CD8-positive, alpha-beta memory T cell (primary cell): ENCODE measurements at regions not wholly inside any gene's neighbourhood (a gene's known extent, or its start where the extent isn't known, plus 50 kb on each side); places are given as distances from the start of the nearest gene placed in this dataset.

ENCODE experiments used
- CTCF ChIA-PET: fragments of 350-600 bp; sonication (Branson Sonifier 250); formaldehyde crosslinking; loops from one replicate; lab custom pipeline; 2021; ENCODE audit warnings: antibody characterized with exemption; lab: Charles Lee
- POLR2A ChIA-PET: fragments of 350-600 bp; sonication (Branson Sonifier 250); formaldehyde crosslinking; loops from one replicate; lab custom pipeline; 2021; ENCODE audit warnings: antibody characterized with exemption; lab: Charles Lee
- DNase-seq, 5 donors: peaks; one replicate each; pipeline versions ENCODE4 v3.0.0 to v3.0.0-alpha.2; 2020 to 2022; ENCODE audit warnings: mixed read lengths in 1 of 5
- H3K27ac ChIP-seq: one replicate; pipeline ENCODE4 v1.7.0; 2013; ENCODE audit warnings: low read depth, mild to moderate bottlenecking, low read length, moderate library complexity
- H3K27me3 ChIP-seq: 2 replicates; pipeline ENCODE4 v1.7.0; 2013; ENCODE audit warnings: low read length, mild to moderate bottlenecking; ENCODE audit not compliant: insufficient read depth, poor library complexity, severe bottlenecking
- H3K36me3 ChIP-seq: 2 replicates; pipeline ENCODE4 v1.7.0; 2013; ENCODE audit warnings: mild to moderate bottlenecking, low read length, moderate library complexity; ENCODE audit not compliant: insufficient read depth
- H3K4me1 ChIP-seq: 2 replicates; pipeline ENCODE4 v1.7.0; 2013; ENCODE audit warnings: mild to moderate bottlenecking, low read length, moderate library complexity; ENCODE audit not compliant: insufficient read depth
- H3K4me3 ChIP-seq: 2 replicates; pipeline ENCODE4 v1.7.0; 2013; ENCODE audit warnings: mild to moderate bottlenecking, low read length
- H3K9me3 ChIP-seq: 2 replicates; pipeline ENCODE4 v1.7.0; 2013; ENCODE audit warnings: mild to moderate bottlenecking, low read length
- H3K27ac Mint-ChIP-seq, 8 donors: one replicate each; pipeline ENCODE4 v1.8.0; 2020 to 2021; ENCODE audit warnings: mixed read lengths in 8 of 8, mild to moderate bottlenecking in 6 of 8, inconsistent platforms in 3 of 8, moderate library complexity in 3 of 8
- H3K27me3 Mint-ChIP-seq, 2 donors: one replicate each; pipeline ENCODE4 v1.8.0; 2020 to 2021; ENCODE audit warnings: mixed read lengths in 2 of 2, mild to moderate bottlenecking in 1 of 2, moderate library complexity in 1 of 2
- H3K36me3 Mint-ChIP-seq, 3 donors: one replicate each; pipeline ENCODE4 v1.8.0; 2020 to 2021; ENCODE audit warnings: mixed read lengths in 3 of 3, inconsistent platforms in 1 of 3, mild to moderate bottlenecking in 1 of 3
- H3K4me1 Mint-ChIP-seq, 3 donors: one replicate each; pipeline ENCODE4 v1.8.0; 2020 to 2021; ENCODE audit warnings: mixed read lengths in 3 of 3, inconsistent platforms in 1 of 3, mild to moderate bottlenecking in 1 of 3
- H3K4me3 Mint-ChIP-seq, 7 donors: one replicate each; pipeline ENCODE4 v1.8.0; 2020 to 2021; ENCODE audit warnings: mixed read lengths in 7 of 7, mild to moderate bottlenecking in 6 of 7, moderate library complexity in 4 of 7, inconsistent platforms in 2 of 7
- H3K9me3 Mint-ChIP-seq, 5 donors: one replicate each; pipeline ENCODE4 v1.8.0; 2020 to 2022; ENCODE audit warnings: mixed read lengths in 5 of 5, mild to moderate bottlenecking in 3 of 5, moderate library complexity in 2 of 5, inconsistent platforms in 1 of 5

DNA sequence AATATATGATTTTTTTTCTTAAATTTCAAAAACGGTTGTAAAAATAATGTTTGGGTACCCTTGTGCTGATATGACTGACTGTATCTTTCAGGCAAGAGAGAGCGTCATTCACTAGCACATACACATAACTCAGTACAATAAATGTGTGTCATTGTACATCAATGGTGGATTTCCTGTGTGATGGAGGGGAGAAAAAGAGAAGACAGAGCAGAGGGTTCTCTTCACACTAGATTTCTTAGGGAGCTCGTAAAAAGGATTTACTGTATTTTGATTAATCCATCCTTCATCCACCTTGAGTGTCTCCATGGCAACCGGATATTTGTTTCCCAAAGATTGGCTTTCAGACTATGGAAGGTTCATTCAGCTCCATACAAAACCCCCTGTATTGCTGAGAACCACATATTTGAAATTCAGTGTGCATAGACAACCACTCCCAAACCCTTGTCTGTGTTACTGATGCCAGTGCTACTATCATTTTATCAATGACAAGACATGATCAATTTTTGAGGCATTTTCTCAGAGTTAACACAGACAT lies 150.6 kb downstream of the AKR1D1 start:
- no peaks in the 10 kb centered on the region for H3K4me1 Mint-ChIP-seq

DNA sequence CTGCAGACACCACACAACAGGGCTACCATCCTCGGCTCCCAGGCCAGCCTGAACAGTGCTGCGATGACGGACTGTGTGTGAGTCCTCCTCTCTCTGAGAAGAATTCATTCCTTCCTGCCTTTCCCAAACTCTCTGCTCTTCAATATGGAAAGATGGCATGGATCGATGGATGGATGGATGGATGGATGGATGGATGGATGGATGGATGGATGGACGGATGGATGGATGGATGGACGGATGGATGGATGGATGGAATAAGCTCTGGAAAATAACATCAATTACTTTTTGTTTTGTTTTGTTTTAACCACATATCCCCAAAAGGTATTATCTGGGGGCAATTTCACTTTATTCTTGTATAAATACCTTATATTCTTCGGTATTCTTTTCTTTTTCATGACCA lies 151.9 kb downstream of the AKR1D1 start:
- POLR2A ChIA-PET: no interaction called here
- H3K36me3 ChIP-seq: no peaks in the 10 kb centered on the region
- no peak for DNase-seq
- H3K27ac Mint-ChIP-seq: no peak overlapping the region
- H3K4me3 ChIP-seq: no peak overlapping the region
- H3K4me3 Mint-ChIP-seq: no peak overlapping the region
- H3K27ac ChIP-seq: no peak overlapping the region
- CTCF ChIA-PET: no interaction called here
- no peaks in the 10 kb centered on the region for H3K36me3 Mint-ChIP-seq
- H3K9me3 ChIP-seq: no peaks in the 10 kb centered on the region
- peaks cover 0 to 22% of the 10 kb centered on the region in 2 donors for H3K27me3 Mint-ChIP-seq
- H3K4me1 ChIP-seq: no peaks in the 10 kb centered on the region
- no peaks in the 10 kb centered on the region for H3K4me1 Mint-ChIP-seq
- peaks cover 0 to 3% (median 0%) of the 10 kb centered on the region in 5 donors for H3K9me3 Mint-ChIP-seq
- no peaks in the 10 kb centered on the region for H3K27me3 ChIP-seq

More for the DNA sequence above, 150.6 kb downstream of the AKR1D1 start:
- peaks cover 0 to 12% of the 10 kb centered on the region in 2 donors for H3K27me3 Mint-ChIP-seq
- ChIA-PET POLR2A (no interaction called here), CTCF (no interaction called here)
- Histone ChIP-seq H3K9me3 (no peaks in the 10 kb centered on the region), H3K27ac (no peak overlapping the region), H3K4me1 (no peaks in the 10 kb centered on the region), H3K27me3 (no peaks in the 10 kb centered on the region), H3K36me3 (no peaks in the 10 kb centered on the region), H3K4me3 (no peak overlapping the region)
- no peak overlapping the region for H3K4me3 Mint-ChIP-seq
- no peaks in the 10 kb centered on the region for H3K36me3 Mint-ChIP-seq
- DNase-seq: no peak
- H3K9me3 Mint-ChIP-seq: no peaks in the 10 kb centered on the region
- H3K27ac Mint-ChIP-seq: no peak overlapping the region

DNA sequence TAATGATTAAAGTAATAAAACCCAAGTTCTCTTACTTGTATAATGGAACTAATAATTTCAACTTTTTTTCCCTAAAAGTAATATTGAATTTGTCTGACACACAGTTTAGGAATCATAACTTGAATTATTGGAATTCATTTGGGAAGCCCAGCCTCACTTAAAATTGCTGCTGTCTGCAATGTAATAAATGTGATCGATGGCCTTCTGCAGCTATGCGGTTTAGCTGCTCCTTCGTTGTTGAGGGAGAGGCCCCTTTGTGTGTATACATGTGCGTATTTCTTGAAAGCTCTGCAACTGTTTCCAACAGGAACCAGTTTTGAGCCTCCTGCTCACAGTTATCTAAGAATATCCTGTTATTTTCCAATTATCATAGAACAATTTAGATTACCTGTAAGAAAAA lies 152.5 kb downstream of the AKR1D1 start:
- ChIA-PET CTCF (no interaction called here), POLR2A (no interaction called here)
- Mint-ChIP-seq H3K27ac (no peak overlapping the region), H3K4me1 (no peaks in the 10 kb centered on the region), H3K4me3 (no peak overlapping the region), H3K27me3 (peaks cover 0 to 26% of the 10 kb centered on the region in 2 donors), H3K9me3 (peaks cover 0 to 3% (median 0%) of the 10 kb centered on the region in 5 donors), H3K36me3 (no peaks in the 10 kb centered on the region)
- Histone ChIP-seq H3K4me1 (no peaks in the 10 kb centered on the region), H3K27ac (no peak overlapping the region), H3K9me3 (no peaks in the 10 kb centered on the region), H3K4me3 (no peak overlapping the region), H3K27me3 (no peaks in the 10 kb centered on the region), H3K36me3 (no peaks in the 10 kb centered on the region)
- DNase-seq: no peak

DNA sequence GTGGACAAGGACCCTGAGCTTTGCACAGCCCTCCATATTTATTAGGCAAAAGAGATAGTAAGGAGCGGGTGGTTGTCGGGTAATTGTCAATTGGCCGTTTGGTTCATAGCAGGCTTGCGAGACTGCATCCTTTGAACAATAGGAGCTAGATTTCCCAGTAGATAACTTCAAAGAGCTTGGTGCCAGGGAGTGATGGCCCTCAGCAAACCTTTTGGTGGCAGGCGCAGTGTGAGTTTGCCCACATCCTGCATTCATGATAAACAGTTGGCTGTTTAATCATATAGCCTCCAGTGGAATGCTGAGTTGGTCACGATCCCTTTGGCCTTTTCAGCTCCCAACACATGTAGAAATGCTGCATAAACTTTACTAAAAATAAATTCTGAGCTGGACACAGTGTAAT lies 156.9 kb downstream of the AKR1D1 start:
- H3K27me3 ChIP-seq: no peaks in the 10 kb centered on the region
- CTCF ChIA-PET: no interaction called here
- no peak overlapping the region for H3K4me3 ChIP-seq
- no peak for DNase-seq
- no peak overlapping the region for H3K27ac ChIP-seq
- POLR2A ChIA-PET: no interaction called here
- H3K27me3 Mint-ChIP-seq: peaks cover 1 to 23% of the 10 kb centered on the region in 2 donors
- H3K4me3 Mint-ChIP-seq: no peak overlapping the region
- no peaks in the 10 kb centered on the region for H3K4me1 ChIP-seq
- H3K27ac Mint-ChIP-seq: no peak overlapping the region
- no peaks in the 10 kb centered on the region for H3K36me3 ChIP-seq
- no peaks in the 10 kb centered on the region for H3K9me3 ChIP-seq
- no peaks in the 10 kb centered on the region for H3K36me3 Mint-ChIP-seq
- no peaks in the 10 kb centered on the region for H3K4me1 Mint-ChIP-seq
- H3K9me3 Mint-ChIP-seq: peaks cover 0 to 3% (median 0%) of the 10 kb centered on the region in 5 donors

DNA sequence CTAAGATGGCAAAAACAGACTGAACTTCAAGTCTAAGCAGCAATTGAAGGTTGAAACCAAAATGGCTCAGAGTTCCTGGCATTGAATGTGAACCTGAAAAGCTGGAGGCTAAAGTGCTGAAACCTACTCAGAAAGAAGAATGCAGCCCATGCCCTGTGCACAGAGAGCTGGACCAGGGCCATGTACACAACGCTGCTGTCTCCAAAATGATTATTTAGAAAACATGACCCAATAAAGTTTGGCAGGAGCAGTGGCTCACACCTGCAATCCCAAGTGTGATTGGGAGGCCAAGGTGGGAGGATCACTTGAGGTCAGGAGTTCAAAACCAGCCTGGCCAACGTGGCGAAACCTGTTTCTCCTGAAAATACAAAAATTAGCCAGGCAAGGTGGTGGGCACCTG lies 158.9 kb downstream of the AKR1D1 start:
- ChIA-PET POLR2A (no interaction called here), CTCF (no interaction called here)
- Mint-ChIP-seq H3K4me1 (no peaks in the 10 kb centered on the region), H3K4me3 (no peak overlapping the region), H3K27me3 (peaks cover 1 to 27% of the 10 kb centered on the region in 2 donors), H3K36me3 (no peaks in the 10 kb centered on the region), H3K9me3 (peaks cover 0 to 4% (median 0%) of the 10 kb centered on the region in 5 donors), H3K27ac (no peak overlapping the region)
- DNase-seq: no peak
- Histone ChIP-seq H3K9me3 (no peaks in the 10 kb centered on the region), H3K27ac (no peak overlapping the region), H3K36me3 (no peaks in the 10 kb centered on the region), H3K4me1 (no peaks in the 10 kb centered on the region), H3K27me3 (no peaks in the 10 kb centered on the region), H3K4me3 (no peak overlapping the region)

DNA sequence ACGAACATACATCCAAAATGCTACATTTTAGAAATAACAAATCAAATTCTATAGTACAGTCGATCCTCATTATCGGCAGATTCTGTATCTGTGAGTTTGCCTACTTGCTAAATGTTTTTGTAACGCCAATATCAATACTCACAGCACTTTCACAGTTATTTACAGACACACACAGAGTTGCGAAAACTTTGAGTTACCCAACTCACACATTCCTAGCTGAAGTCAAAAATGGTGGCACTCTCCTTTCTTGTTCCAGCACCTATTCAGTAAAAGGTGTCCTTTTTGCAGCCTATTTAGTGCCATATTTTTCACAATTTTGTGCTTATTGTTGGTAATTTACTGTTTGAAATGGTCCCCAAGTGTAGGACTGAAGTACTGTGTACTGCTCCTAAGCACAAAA lies 161.7 kb downstream of the AKR1D1 start:
- no peaks in the 10 kb centered on the region for H3K36me3 Mint-ChIP-seq
- no peak overlapping the region for H3K4me3 Mint-ChIP-seq
- POLR2A ChIA-PET: no interaction called here
- CTCF ChIA-PET: no interaction called here
- H3K4me1 Mint-ChIP-seq: no peaks in the 10 kb centered on the region
- H3K27ac Mint-ChIP-seq: no peak overlapping the region
- Histone ChIP-seq H3K27ac (no peak overlapping the region), H3K27me3 (no peaks in the 10 kb centered on the region), H3K9me3 (no peaks in the 10 kb centered on the region), H3K36me3 (no peaks in the 10 kb centered on the region), H3K4me1 (no peaks in the 10 kb centered on the region), H3K4me3 (no peak overlapping the region)
- no peak for DNase-seq
- H3K9me3 Mint-ChIP-seq: peaks cover 0 to 2% (median 0%) of the 10 kb centered on the region in 5 donors
- H3K27me3 Mint-ChIP-seq: peaks cover 1 to 10% of the 10 kb centered on the region in 2 donors

DNA sequence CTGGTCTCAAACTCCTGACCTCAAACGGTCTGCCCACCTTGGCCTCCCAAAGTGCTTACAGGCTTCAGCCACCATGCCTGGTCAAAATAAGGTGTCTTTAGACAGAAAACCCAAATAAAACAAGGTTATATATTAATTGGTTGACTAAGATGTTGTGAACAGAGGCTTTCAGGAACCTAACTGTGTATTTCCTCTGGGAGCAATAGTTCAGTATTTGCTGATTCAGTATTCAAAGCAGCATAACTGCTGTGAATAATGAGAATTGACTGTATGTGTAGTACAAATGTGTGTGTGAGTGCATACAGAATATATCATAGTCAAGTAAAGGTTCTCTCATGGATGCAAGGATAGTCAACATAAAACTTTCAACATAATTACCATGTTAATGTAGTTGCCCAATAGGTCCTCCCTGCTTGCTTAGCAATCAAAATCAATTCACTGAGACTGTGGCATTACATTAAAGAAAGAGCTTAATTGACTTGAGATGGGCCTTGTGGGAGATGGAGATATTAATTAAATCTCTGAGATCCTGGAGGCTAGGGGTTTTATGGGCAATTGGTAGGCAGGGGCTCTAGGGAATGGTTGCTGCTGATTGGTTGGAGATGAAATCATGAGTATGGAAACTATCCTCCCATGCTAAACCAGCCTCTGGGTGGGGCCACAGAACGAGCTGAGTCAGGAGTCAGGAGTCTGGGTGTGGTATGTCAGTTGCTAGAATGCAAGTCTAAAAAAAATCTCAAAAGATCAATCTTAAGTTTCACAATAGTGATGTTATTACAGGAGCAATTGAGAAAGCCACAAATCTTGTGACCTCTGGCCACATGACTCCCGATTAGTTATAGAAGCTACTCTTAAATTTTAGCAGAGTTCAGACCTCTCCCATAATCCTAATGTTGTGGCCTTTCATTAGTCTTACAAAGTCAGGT lies 162.7 kb downstream of the AKR1D1 start:
- Mint-ChIP-seq H3K4me1 (no peaks in the 10 kb centered on the region), H3K4me3 (no peak overlapping the region), H3K27ac (no peak overlapping the region), H3K27me3 (peaks cover 1 to 4% of the 10 kb centered on the region in 2 donors), H3K9me3 (peaks cover 0 to 2% (median 0%) of the 10 kb centered on the region in 5 donors), H3K36me3 (no peaks in the 10 kb centered on the region)
- POLR2A ChIA-PET: no interaction called here
- Histone ChIP-seq H3K27ac (no peak overlapping the region), H3K36me3 (no peaks in the 10 kb centered on the region), H3K4me1 (no peaks in the 10 kb centered on the region), H3K4me3 (no peak overlapping the region), H3K9me3 (no peaks in the 10 kb centered on the region), H3K27me3 (no peaks in the 10 kb centered on the region)
- DNase-seq: no peak
- CTCF ChIA-PET: no interaction called here

DNA sequence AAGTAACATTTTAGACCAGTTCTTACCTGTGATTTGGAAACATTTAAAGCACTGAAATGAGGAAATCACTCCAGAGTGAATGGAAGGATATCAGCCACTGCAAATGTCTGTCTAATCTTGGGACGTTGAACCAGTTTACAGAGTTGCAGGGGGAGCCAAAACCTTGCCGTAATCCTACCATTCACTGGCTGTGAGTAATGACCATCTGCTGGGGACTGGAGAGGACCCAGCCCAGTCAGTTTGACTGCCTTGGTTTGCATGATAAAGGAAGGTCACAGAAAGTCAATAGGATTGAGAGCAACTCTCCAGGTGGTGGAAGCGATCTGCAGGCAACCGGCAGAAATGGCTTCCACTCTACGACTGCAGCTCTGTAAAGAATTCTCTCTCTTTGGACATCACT lies 167.2 kb downstream of the AKR1D1 start:
- no peak overlapping the region for H3K27ac ChIP-seq
- ChIA-PET CTCF (no interaction called here), POLR2A (no interaction called here)
- no peaks in the 10 kb centered on the region for H3K36me3 ChIP-seq
- no peaks in the 10 kb centered on the region for H3K27me3 ChIP-seq
- H3K27me3 Mint-ChIP-seq: peaks cover 2 to 8% of the 10 kb centered on the region in 2 donors
- no peaks in the 10 kb centered on the region for H3K9me3 ChIP-seq
- H3K9me3 Mint-ChIP-seq: peaks cover 0 to 10% (median 7%) of the 10 kb centered on the region in 5 donors
- no peaks in the 10 kb centered on the region for H3K36me3 Mint-ChIP-seq
- no peaks in the 10 kb centered on the region for H3K4me1 ChIP-seq
- DNase-seq: no peak
- no peak overlapping the region for H3K4me3 Mint-ChIP-seq
- no peak overlapping the region for H3K27ac Mint-ChIP-seq
- no peak overlapping the region for H3K4me3 ChIP-seq
- no peaks in the 10 kb centered on the region for H3K4me1 Mint-ChIP-seq
